ACC112 (cell line): ENCODE measurements at regions not wholly inside any gene's neighbourhood (a gene's known extent, or its start where the extent isn't known, plus 50 kb on each side); places are given as distances from the start of the nearest gene placed in this dataset.

Experiments
- H2AFZ ChIP-seq: fragments of 200-600 bp; sonication (generic); one replicate; pipeline ENCODE4 v1.6.0; 2017; ENCODE audit warnings: antibody characterized with exemption, low read length; ENCODE audit not compliant: unreplicated experiment
- H3K27ac ChIP-seq: fragments of 200-600 bp; sonication (generic); 2 replicates; pipeline ENCODE4 v1.5.1; 2014; ENCODE audit warnings: low read depth, mild to moderate bottlenecking, antibody characterized with exemption, low read length, moderate library complexity
- H3K27me3 ChIP-seq: fragments of 200-600 bp; sonication (generic); 2 replicates; pipeline ENCODE4 v1.6.1; 2014; ENCODE audit warnings: mild to moderate bottlenecking, antibody characterized with exemption, low read length, moderate library complexity, mixed read lengths; ENCODE audit not compliant: insufficient read depth
- H3K36me3 ChIP-seq: fragments of 200-600 bp; sonication (generic); 2 replicates; pipeline ENCODE4 v1.6.1; 2016; ENCODE audit warnings: mild to moderate bottlenecking, antibody characterized with exemption, low read length, moderate library complexity, mixed read lengths; ENCODE audit not compliant: insufficient read depth
- H3K4me1 ChIP-seq: fragments of 200-600 bp; sonication (generic); one replicate; pipeline ENCODE4 v1.6.1; 2016; ENCODE audit warnings: low read length, mixed read lengths; ENCODE audit not compliant: insufficient read depth, unreplicated experiment, control insufficient read depth
- H3K4me3 ChIP-seq: fragments of 200-600 bp; sonication (generic); 2 replicates; pipeline ENCODE4 v1.5.1; 2014; ENCODE audit warnings: mild to moderate bottlenecking, low read depth, low read length
- H3K79me2 ChIP-seq: fragments of 200-600 bp; sonication (generic); one replicate; pipeline ENCODE4 v1.6.0; 2016; ENCODE audit warnings: low read length; ENCODE audit not compliant: control insufficient read depth, unreplicated experiment, insufficient read depth

DNA sequence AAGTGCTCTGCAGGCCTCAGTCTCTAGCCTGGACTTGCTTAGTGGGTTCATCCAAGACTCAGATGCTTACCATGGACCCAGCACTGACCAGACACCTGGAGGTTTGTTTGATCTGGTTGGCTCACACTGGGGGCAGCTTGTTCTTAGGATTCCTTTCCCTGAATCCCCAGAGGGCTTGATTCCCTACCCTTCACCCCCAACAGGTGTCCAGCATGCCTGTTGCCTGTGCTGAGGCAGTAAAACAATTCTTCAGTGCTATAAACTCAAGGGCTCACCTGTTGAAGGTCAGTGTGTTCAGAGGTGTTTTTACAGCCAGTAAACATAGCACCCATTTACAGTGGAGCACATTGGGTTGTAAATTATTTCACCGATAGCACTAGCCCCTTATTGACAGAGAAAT is 123.8 kb upstream of the KLF4 start:
- Histone ChIP-seq H3K4me3 (no peak overlapping the region), H3K36me3 (no peaks in the 10 kb centered on the region), H3K27ac (no peak overlapping the region), H3K27me3 (no peaks in the 10 kb centered on the region), H3K79me2 (no peaks in the 10 kb centered on the region), H2AFZ (no peak overlapping the region), H3K4me1 (no peaks in the 10 kb centered on the region)

DNA sequence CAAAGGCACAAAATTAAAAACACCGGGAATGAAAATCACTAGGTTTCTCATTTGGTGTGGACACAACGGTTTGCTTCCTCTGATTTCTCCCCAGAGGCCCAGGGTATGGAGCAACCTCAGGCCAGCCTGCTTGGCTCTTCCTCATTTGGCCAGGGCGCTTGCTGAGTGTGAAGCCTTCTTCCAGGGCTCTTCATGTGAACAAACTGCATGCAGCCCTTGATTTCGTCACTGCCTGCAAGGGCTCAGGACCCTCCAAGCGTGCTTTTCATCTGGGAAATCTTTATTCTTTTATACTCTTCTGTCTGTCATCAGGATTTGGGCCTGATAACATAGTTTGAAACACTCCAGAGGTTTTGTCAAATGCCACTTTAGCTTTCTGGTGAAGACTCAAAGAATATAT is 122.6 kb upstream of the KLF4 start:
- H3K4me1 ChIP-seq = no peaks in the 10 kb centered on the region
- H3K79me2 ChIP-seq = no peaks in the 10 kb centered on the region
- no peak overlapping the region for H3K4me3 ChIP-seq
- H3K27ac ChIP-seq = no peak overlapping the region
- no peaks in the 10 kb centered on the region for H3K27me3 ChIP-seq
- H3K36me3 ChIP-seq = no peaks in the 10 kb centered on the region
- H2AFZ ChIP-seq = no peak overlapping the region

DNA sequence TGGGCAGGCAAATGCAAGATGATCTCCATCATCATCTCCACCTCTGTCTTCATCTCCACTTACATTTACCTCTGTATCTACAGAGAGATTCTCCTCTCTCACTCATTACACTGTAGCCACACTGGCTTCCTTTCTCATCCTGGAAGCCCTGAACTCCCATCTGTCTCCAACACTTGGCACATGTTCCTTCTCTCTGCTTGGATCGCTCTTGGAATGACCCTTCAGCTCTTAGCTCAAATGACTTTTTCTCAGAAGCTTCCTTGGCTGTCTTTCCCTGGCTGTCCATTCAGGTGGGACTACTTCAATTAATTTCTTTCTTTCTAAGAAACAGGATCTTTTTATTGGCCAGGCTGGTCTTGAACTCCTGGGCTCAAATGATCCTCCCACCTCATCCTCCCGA is 120.0 kb upstream of the KLF4 start:
- Histone ChIP-seq H3K27me3 (no peaks in the 10 kb centered on the region), H3K27ac (no peak overlapping the region), H3K4me3 (no peak overlapping the region), H3K4me1 (no peaks in the 10 kb centered on the region), H2AFZ (no peak overlapping the region), H3K79me2 (no peaks in the 10 kb centered on the region), H3K36me3 (no peaks in the 10 kb centered on the region)

DNA sequence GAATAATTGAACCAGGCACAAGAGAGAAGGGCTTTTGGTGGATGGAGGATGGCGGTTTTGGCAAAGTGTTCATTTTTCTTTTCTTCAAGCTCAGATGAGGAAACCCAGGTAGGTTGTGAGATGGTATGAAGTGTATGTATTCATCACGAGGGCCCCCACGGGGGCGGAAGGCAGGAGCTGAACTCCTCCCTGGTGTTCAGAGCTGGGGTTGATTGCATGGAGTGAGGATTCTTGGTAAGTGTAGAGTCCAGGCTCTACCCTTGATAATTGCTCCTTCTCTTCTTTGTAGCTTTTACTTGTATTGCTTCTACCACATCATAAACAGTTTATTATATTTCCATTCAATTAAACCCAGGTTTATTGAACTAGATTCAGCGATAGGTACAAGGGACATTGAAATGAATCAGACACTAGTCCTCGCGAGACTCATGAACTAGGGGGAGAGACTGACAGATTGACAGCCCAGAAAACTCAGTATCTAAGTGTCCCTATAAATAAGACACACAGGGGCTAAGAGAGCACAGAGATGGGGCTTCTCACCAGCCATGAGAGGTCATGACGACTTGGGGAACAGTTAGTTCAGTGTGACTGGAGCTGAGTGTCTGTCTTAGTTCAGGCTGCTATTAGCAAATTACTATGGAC is 116.7 kb upstream of the KLF4 start:
- no peaks in the 10 kb centered on the region for H3K36me3 ChIP-seq
- H3K79me2 ChIP-seq = no peaks in the 10 kb centered on the region
- H3K27me3 ChIP-seq = no peaks in the 10 kb centered on the region
- no peaks in the 10 kb centered on the region for H3K4me1 ChIP-seq
- no peak overlapping the region for H2AFZ ChIP-seq
- H3K4me3 ChIP-seq = no peak overlapping the region
- no peak overlapping the region for H3K27ac ChIP-seq

DNA sequence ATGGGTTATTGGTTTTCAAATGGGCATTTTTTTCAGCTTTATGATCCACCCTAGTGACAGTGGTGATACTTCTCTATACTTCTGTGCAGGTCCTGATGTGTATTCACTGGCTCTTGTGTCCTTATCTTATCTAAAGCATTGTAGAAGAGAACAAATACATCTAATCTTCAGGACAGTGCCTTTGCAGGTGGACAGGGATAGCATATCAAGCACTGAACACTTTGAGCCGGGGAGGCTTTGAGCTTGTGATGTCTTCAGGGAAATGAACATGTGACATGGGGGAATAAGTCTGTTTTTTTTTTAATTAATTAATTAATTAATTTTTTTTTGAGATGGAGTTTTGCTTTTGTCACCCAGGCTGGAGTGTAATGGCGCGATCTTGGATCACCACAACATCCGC is 115.5 kb upstream of the KLF4 start:
- H3K4me3 ChIP-seq = no peak overlapping the region
- H3K27me3 ChIP-seq = no peaks in the 10 kb centered on the region
- no peaks in the 10 kb centered on the region for H3K4me1 ChIP-seq
- no peak overlapping the region for H3K27ac ChIP-seq
- H3K79me2 ChIP-seq = no peaks in the 10 kb centered on the region
- H2AFZ ChIP-seq = no peak overlapping the region
- H3K36me3 ChIP-seq = no peaks in the 10 kb centered on the region

DNA sequence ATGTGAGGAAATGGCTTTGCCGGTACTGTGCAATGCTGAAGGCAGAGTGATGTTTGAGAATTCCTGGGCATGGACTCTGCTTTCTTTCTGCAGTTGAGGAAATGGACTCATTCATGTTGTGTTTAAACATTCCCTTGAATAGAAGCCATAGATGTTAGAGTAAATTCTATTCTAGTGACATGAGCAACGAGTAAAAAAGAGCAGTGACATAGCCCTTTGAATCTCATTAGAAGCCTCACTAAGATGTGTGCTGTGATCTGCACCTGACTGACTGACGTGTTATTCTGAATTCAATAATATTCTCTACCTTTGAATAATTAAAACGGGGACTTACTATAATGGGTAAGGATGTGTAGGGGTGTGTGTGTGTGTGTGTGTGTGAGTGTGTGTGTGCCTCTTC is 113.7 kb upstream of the KLF4 start:
- Histone ChIP-seq H3K4me1 (no peaks in the 10 kb centered on the region), H3K36me3 (no peaks in the 10 kb centered on the region), H3K4me3 (no peak overlapping the region), H3K79me2 (no peaks in the 10 kb centered on the region), H2AFZ (no peak overlapping the region), H3K27ac (no peak overlapping the region), H3K27me3 (no peaks in the 10 kb centered on the region)

DNA sequence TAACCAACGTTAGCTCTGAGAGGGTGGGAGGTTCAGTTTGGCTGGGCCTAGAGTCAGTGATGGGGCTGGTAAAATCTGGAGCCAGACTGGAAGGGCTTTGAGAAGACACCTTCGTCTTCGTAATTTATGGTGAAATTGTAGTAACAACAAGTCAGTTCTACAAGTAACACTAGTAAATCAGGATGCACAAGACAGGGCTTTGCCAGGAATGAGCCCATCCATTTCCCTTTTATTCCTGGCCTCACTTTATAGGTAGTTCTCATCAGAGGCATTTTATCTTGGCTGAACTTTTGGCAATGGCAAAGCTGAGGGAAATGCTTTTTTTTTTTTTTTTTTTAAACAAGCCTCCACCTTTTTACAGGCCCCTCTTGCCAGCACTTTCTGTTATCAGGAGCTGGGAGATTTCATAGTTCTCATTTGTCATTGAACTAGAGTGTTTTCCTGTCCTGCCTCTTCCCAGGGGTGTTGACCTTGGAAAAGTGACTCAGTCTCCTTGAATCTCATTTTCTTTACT is 110.5 kb upstream of the KLF4 start:
- H3K4me1 ChIP-seq = no peaks in the 10 kb centered on the region
- H3K27me3 ChIP-seq = no peaks in the 10 kb centered on the region
- H3K36me3 ChIP-seq = no peaks in the 10 kb centered on the region
- no peak overlapping the region for H3K27ac ChIP-seq
- no peak overlapping the region for H3K4me3 ChIP-seq
- no peak overlapping the region for H2AFZ ChIP-seq
- no peaks in the 10 kb centered on the region for H3K79me2 ChIP-seq

DNA sequence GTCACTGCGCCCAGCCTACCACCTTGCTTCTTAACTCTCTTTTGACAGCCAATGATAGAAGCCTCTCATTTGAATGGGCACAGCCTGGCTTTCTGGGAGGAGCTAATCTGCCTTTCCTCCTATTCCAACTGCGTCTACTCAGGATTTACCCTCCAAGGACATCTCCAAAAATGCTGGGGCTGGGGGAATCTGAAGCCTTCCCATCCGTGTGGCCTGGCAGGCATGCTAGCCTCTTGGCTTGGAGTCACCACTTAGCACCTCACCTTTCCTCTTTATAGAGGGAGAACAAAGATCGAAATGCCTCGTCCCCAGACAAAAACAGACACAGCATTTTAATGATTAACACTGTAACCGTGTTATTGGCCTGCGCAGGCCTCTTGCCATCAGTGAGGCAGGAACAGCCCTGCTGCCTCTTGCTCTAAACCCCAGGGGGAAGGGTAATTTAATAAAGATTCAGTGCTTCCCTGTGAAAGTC is 108.2 kb upstream of the KLF4 start:
- Histone ChIP-seq H3K27ac (no peak overlapping the region), H3K79me2 (no peaks in the 10 kb centered on the region), H2AFZ (no peak overlapping the region)

DNA sequence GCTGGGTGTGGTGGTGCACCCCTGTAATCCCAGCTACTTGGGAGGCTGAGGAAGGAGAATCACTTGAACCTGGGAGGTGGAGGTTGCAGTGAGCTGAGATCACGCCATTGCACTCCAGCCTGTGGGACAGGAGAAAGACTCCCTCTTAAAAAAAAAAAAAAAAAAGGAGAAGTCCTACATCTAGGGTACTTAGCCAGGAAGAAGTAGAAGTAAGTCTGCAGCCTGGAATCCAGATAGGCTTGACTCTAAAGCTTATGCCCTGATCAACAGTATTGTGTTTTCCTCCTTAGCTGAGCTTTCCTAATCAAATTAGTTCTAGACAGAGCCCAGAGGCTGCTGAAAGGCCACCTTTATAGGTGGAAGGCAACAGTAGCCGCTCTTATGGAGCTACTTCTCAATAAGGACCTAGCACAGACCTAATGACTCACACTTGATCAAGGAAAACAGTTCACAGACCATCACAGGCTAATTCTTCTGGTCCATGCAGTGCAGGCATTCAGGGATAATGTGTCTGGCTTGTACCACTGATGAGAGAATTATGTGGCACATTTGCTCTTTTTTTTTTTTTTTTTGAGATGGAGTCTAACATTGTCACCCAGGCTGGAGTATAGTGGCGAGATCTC is 105.5 kb upstream of the KLF4 start:
- Histone ChIP-seq H3K27ac (no peak overlapping the region), H3K27me3 (0 out of 2 replicates have a peak, but pooled peaks cover 8% of the 10 kb centered on the region), H3K79me2 (no peaks in the 10 kb centered on the region), H2AFZ (no peak overlapping the region), H3K36me3 (no peaks in the 10 kb centered on the region), H3K4me1 (no peaks in the 10 kb centered on the region), H3K4me3 (no peak overlapping the region)

More for the DNA sequence above, 108.2 kb upstream of the KLF4 start:
- Histone ChIP-seq H3K4me3 (no peak overlapping the region), H3K27me3 (0 out of 2 replicates have a peak, but pooled peaks cover 8% of the 10 kb centered on the region), H3K36me3 (no peaks in the 10 kb centered on the region), H3K4me1 (no peaks in the 10 kb centered on the region)

DNA sequence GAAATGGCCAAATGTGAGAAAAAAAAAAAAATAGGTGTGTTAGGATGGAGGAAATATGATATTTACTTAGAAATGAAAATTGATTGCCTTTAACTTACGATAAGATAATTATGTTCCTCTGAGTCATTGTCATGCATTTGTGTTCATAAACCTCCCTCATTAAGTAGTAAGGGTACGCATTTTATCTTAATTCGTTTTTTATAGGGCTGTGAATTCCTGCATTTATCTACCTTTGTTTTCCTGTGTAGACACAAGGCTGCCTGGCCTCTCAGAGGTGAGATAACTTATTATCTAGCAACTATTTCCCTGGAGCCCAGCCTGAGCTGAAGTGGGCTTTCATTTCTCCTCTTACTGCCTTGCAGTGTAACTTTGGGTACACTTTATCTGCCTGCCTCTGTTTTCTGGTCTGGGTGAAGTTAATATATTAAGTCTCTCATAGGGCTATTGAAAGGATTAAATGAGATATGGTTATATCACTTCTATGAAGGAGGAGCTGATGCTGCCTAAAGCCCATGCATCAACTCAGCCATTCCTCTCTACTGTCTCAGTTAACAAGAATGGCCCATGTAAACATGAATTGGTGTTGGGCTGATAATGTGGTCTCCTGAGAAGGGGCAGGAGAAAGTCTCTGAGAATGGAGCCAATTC is 103.8 kb upstream of the KLF4 start:
- Histone ChIP-seq H2AFZ (no peak overlapping the region), H3K36me3 (no peaks in the 10 kb centered on the region), H3K27ac (no peak overlapping the region), H3K4me3 (no peak overlapping the region), H3K27me3 (0 out of 2 replicates have a peak, but pooled peaks cover 8% of the 10 kb centered on the region), H3K4me1 (no peaks in the 10 kb centered on the region), H3K79me2 (no peaks in the 10 kb centered on the region)
